ENCODE measurements at regions not wholly inside any gene's neighbourhood (a gene's known extent, or its start where the extent isn't known, plus 50 kb on each side); places are given as distances from the start of the nearest gene placed in this dataset.

GRCh38 chr6:9112544-9112943 is 677.2 kb upstream of the SLC35B3 start:
- H3K36me3 ChIP-seq (ENCODE audit: control insufficient read depth, insufficient read depth, low read length): no peaks in the 10 kb centered on the region
- WGBS (ENCODE audit: insufficient coverage): 81% methylated on average over 3 of the region's 3 CpGs

GRCh38 chr6:9103876-9104521 is 668.7 kb upstream of the SLC35B3 start:
- no peaks in the 10 kb centered on the region for H3K4me1 Mint-ChIP-seq
- H3K36me3 ChIP-seq (ENCODE audit: control insufficient read depth, insufficient read depth, low read length): no peaks in the 10 kb centered on the region
- no peaks in the 10 kb centered on the region for H3K36me3 Mint-ChIP-seq
- H3K4me1 ChIP-seq (ENCODE audit: control insufficient read depth, insufficient read depth, low read length): no peaks in the 10 kb centered on the region
- no peaks in the 10 kb centered on the region for H3K9me3 ChIP-seq (ENCODE audit: control insufficient read depth, insufficient read depth, low read length)
- no peak overlapping the region for H3K4me3 ChIP-seq (ENCODE audit: low read length)
- TF ChIP-seq, protein P1, sequence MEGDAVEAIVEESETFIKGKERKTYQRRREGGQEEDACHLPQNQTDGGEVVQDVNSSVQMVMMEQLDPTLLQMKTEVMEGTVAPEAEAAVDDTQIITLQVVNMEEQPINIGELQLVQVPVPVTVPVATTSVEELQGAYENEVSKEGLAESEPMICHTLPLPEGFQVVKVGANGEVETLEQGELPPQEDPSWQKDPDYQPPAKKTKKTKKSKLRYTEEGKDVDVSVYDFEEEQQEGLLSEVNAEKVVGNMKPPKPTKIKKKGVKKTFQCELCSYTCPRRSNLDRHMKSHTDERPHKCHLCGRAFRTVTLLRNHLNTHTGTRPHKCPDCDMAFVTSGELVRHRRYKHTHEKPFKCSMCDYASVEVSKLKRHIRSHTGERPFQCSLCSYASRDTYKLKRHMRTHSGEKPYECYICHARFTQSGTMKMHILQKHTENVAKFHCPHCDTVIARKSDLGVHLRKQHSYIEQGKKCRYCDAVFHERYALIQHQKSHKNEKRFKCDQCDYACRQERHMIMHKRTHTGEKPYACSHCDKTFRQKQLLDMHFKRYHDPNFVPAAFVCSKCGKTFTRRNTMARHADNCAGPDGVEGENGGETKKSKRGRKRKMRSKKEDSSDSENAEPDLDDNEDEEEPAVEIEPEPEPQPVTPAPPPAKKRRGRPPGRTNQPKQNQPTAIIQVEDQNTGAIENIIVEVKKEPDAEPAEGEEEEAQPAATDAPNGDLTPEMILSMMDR (IDR thresholded peaks at IDR 0.05): no peak
- no peak overlapping the region for H3K4me3 Mint-ChIP-seq
- intact Hi-C loops (cut with micrococcal nuclease): no loop called here
- no peaks in the 10 kb centered on the region for H3K27me3 Mint-ChIP-seq (ENCODE audit: low read depth in 2 of 2)
- no peaks in the 10 kb centered on the region for H3K27me3 ChIP-seq (ENCODE audit: control insufficient read depth, insufficient read depth, low read length)
- ATAC-seq (no peak), DNase-seq (no peak)
- WGBS (ENCODE audit: insufficient coverage): 86% methylated on average over 2 of the region's 2 CpGs
- no peak overlapping the region for H3K27ac ChIP-seq (ENCODE audit: low read length)
- no peak overlapping the region for H3K27ac Mint-ChIP-seq
- H3K9me3 Mint-ChIP-seq: peaks cover 5 to 9% of the 10 kb centered on the region in 2 donors

More at GRCh38 chr6:9112544-9112943, 677.2 kb upstream of the SLC35B3 start:
- no peak overlapping the region for H3K27ac ChIP-seq (ENCODE audit: low read length)
- no peaks in the 10 kb centered on the region for H3K9me3 ChIP-seq (ENCODE audit: control insufficient read depth, insufficient read depth, low read length)
- no peaks in the 10 kb centered on the region for H3K27me3 ChIP-seq (ENCODE audit: control insufficient read depth, insufficient read depth, low read length)
- no peaks in the 10 kb centered on the region for H3K27me3 Mint-ChIP-seq (ENCODE audit: low read depth in 2 of 2)
- H3K4me1 Mint-ChIP-seq: no peaks in the 10 kb centered on the region
- H3K4me3 ChIP-seq (ENCODE audit: low read length): no peak overlapping the region
- DNase-seq: no peak
- no peak for ATAC-seq
- peaks cover 0 to 2% of the 10 kb centered on the region in 2 donors for H3K9me3 Mint-ChIP-seq
- no peak overlapping the region for H3K4me3 Mint-ChIP-seq
- no peaks in the 10 kb centered on the region for H3K36me3 Mint-ChIP-seq
- intact Hi-C loops (cut with micrococcal nuclease): no loop called here
- no peaks in the 10 kb centered on the region for H3K4me1 ChIP-seq (ENCODE audit: control insufficient read depth, insufficient read depth, low read length)
- TF ChIP-seq, protein P1 (IDR thresholded peaks at IDR 0.05): no peak
- no peak overlapping the region for H3K27ac Mint-ChIP-seq

GRCh38 chr6:9101920-9102319 is 666.6 kb upstream of the SLC35B3 start:
- no peaks in the 10 kb centered on the region for H3K4me1 ChIP-seq (ENCODE audit: control insufficient read depth, insufficient read depth, low read length)
- H3K27me3 Mint-ChIP-seq (ENCODE audit: low read depth in 2 of 2): no peaks in the 10 kb centered on the region
- DNase-seq (no peak), ATAC-seq (no peak)
- H3K36me3 Mint-ChIP-seq: no peaks in the 10 kb centered on the region
- H3K27me3 ChIP-seq (ENCODE audit: control insufficient read depth, insufficient read depth, low read length): no peaks in the 10 kb centered on the region
- no peak overlapping the region for H3K4me3 ChIP-seq (ENCODE audit: low read length)
- no peaks in the 10 kb centered on the region for H3K36me3 ChIP-seq (ENCODE audit: control insufficient read depth, insufficient read depth, low read length)
- intact Hi-C loops (cut with micrococcal nuclease): no loop called here
- TF ChIP-seq, protein P1 (IDR thresholded peaks at IDR 0.05): no peak
- 56% methylated on average over 2 of the region's 4 CpGs for WGBS (ENCODE audit: insufficient coverage)
- no peak overlapping the region for H3K4me3 Mint-ChIP-seq
- no peaks in the 10 kb centered on the region for H3K9me3 ChIP-seq (ENCODE audit: control insufficient read depth, insufficient read depth, low read length)
- no peak overlapping the region for H3K27ac Mint-ChIP-seq
- H3K4me1 Mint-ChIP-seq: no peaks in the 10 kb centered on the region
- no peak overlapping the region for H3K27ac ChIP-seq (ENCODE audit: low read length)
- peaks cover 5 to 9% of the 10 kb centered on the region in 2 donors for H3K9me3 Mint-ChIP-seq

All from natural killer cell (primary cell).